Trophoblast cell (in vitro differentiated cells and primary cell): ENCODE measurements at regions not wholly inside any gene's neighbourhood (a gene's known extent, or its start where the extent isn't known, plus 50 kb on each side); places are given as distances from the start of the nearest gene placed in this dataset.

Source experiments
- DNase-seq, 2 donors: peaks; one replicate each; pipeline ENCODE4 v3.0.0-alpha.2; 2016
- H2AFZ ChIP-seq: 2 replicates; pipeline ENCODE4 v1.6.1; 2013; ENCODE audit warnings: low read length, moderate library complexity, mild to moderate bottlenecking; ENCODE audit not compliant: insufficient read depth, poor library complexity
- H2AK5ac ChIP-seq: 2 replicates; pipeline ENCODE4 v1.6.1; 2013; ENCODE audit warnings: mild to moderate bottlenecking, low read length
- H2BK120ac ChIP-seq: 2 replicates; pipeline ENCODE4 v1.6.1; 2013; ENCODE audit warnings: low read length, mild to moderate bottlenecking, moderate library complexity; ENCODE audit not compliant: insufficient read depth, poor library complexity
- H2BK12ac ChIP-seq: 2 replicates; pipeline ENCODE4 v1.6.1; 2013; ENCODE audit warnings: mild to moderate bottlenecking, low read length, moderate library complexity
- H2BK5ac ChIP-seq: 2 replicates; pipeline ENCODE4 v1.6.1; 2013; ENCODE audit warnings: low read length, low read depth, moderate library complexity, mild to moderate bottlenecking; ENCODE audit not compliant: poor library complexity
- H3K14ac ChIP-seq: 2 replicates; pipeline ENCODE4 v1.6.1; 2013; ENCODE audit warnings: mild to moderate bottlenecking, low read length
- H3K18ac ChIP-seq: 2 replicates; pipeline ENCODE4 v1.6.1; 2013; ENCODE audit warnings: mild to moderate bottlenecking, low read length
- H3K23ac ChIP-seq: 2 replicates; pipeline ENCODE4 v1.6.1; 2013; ENCODE audit warnings: low read length
- H3K27ac ChIP-seq: 2 replicates; pipeline ENCODE4 v1.5.1; 2013; ENCODE audit warnings: low read depth, mild to moderate bottlenecking, inconsistent platforms, low read length, moderate library complexity
- H3K27me3 ChIP-seq: 2 replicates; pipeline ENCODE4 v1.6.1; 2013; ENCODE audit warnings: inconsistent platforms, mild to moderate bottlenecking, low read length, moderate library complexity; ENCODE audit not compliant: insufficient read depth
- H3K36me3 ChIP-seq, 2 experiments: 1 replicate in 1 of 2; 2 replicates in 1 of 2; pipeline ENCODE4 v1.6.1; 2013; ENCODE audit warnings: low read length in 2 of 2, mild to moderate bottlenecking in 2 of 2, moderate library complexity in 1 of 2; ENCODE audit not compliant: insufficient read depth in 2 of 2, control insufficient read depth in 1 of 2
- H3K4ac ChIP-seq: 2 replicates; pipeline ENCODE4 v1.6.1; 2013; ENCODE audit warnings: low read depth, mild to moderate bottlenecking, low read length, moderate library complexity
- H3K4me1 ChIP-seq, 2 experiments: 1 replicate in 1 of 2; 2 replicates in 1 of 2; pipeline ENCODE4 v1.6.1; 2013; ENCODE audit warnings: low read length in 2 of 2, mild to moderate bottlenecking in 2 of 2, moderate library complexity in 1 of 2; ENCODE audit not compliant: insufficient read depth in 2 of 2, control insufficient read depth in 1 of 2
- H3K4me2 ChIP-seq: 2 replicates; pipeline ENCODE4 v1.6.1; 2013; ENCODE audit warnings: inconsistent platforms, mild to moderate bottlenecking, low read length, moderate library complexity
- H3K4me3 ChIP-seq: 2 replicates; pipeline ENCODE4 v1.5.1; 2013; ENCODE audit warnings: mild to moderate bottlenecking, low read depth, low read length, inconsistent platforms
- H3K79me1 ChIP-seq: one replicate; pipeline ENCODE4 v1.6.1; 2013; ENCODE audit warnings: low read length
- H3K79me2 ChIP-seq: 2 replicates; pipeline ENCODE4 v1.6.1; 2013; ENCODE audit warnings: low read length, mild to moderate bottlenecking; ENCODE audit not compliant: control insufficient read depth, insufficient read depth, poor library complexity
- H3K9ac ChIP-seq: 2 replicates; pipeline ENCODE4 v1.6.1; 2013; ENCODE audit warnings: mild to moderate bottlenecking, low read length
- H3K9me3 ChIP-seq: 2 replicates; pipeline ENCODE4 v1.6.1; 2013; ENCODE audit warnings: low read depth, mild to moderate bottlenecking, control low read depth, inconsistent platforms, low read length; ENCODE audit not compliant: insufficient read depth
- H4K12ac ChIP-seq: 2 replicates; pipeline ENCODE4 v1.6.1; 2013; ENCODE audit warnings: low read depth, mild to moderate bottlenecking, low read length, moderate library complexity
- H4K8ac ChIP-seq: 2 replicates; pipeline ENCODE4 v1.6.1; 2013; ENCODE audit warnings: low read depth, mild to moderate bottlenecking, low read length, moderate library complexity
- H4K91ac ChIP-seq: one replicate; pipeline ENCODE4 v1.6.1; 2013; ENCODE audit warnings: low read depth, mild to moderate bottlenecking, low read length, moderate library complexity
- WGBS: extraction: QIAGEN DNeasy Blood & Tissue Kit; methylation state at CpG from one replicate; pipeline ENCODE4 v1.1.7; 2013; ENCODE audit warnings: missing lambda C conversion rate; ENCODE audit not compliant: insufficient read length, insufficient coverage; ENCODE audit errors: extremely low coverage; 5-methylcytosine and 5-hydroxymethylcytosine counted together

GRCh38 chr1:14298806-14299205 lies 299.7 kb upstream of the KAZN start:
- H3K14ac ChIP-seq = no peak overlapping the region
- no peaks in the 10 kb centered on the region for H3K79me2 ChIP-seq
- H3K18ac ChIP-seq = no peak overlapping the region
- H3K9me3 ChIP-seq = no peaks in the 10 kb centered on the region
- H3K9ac ChIP-seq = no peak overlapping the region
- no peaks in the 10 kb centered on the region for H3K27me3 ChIP-seq
- H3K4me2 ChIP-seq = no peak overlapping the region
- H3K36me3 ChIP-seq = no peaks in the 10 kb centered on the region
- H2AK5ac ChIP-seq = no peak overlapping the region
- no peak overlapping the region for H3K4ac ChIP-seq
- no peaks in the 10 kb centered on the region for H3K79me1 ChIP-seq
- no CpG with 5 or more reads among the region's 5 CpGs for WGBS
- no peak for DNase-seq
- no peaks in the 10 kb centered on the region for H3K4me1 ChIP-seq
- no peak overlapping the region for H3K4me3 ChIP-seq
- H2BK5ac ChIP-seq = no peak overlapping the region
- no peak overlapping the region for H2AFZ ChIP-seq
- H3K27ac ChIP-seq = no peak overlapping the region
- H2BK120ac ChIP-seq = no peak overlapping the region
- H4K91ac ChIP-seq = no peak overlapping the region
- no peak overlapping the region for H4K12ac ChIP-seq
- H3K23ac ChIP-seq = no peak overlapping the region
- H4K8ac ChIP-seq = no peak overlapping the region
- H2BK12ac ChIP-seq = no peak overlapping the region

GRCh38 chr1:14300991-14301703 lies 297.3 kb upstream of the KAZN start:
- Histone ChIP-seq H3K14ac (no peak overlapping the region), H3K23ac (no peak overlapping the region), H3K79me1 (no peaks in the 10 kb centered on the region), H2BK12ac (no peak overlapping the region), H3K36me3 (no peaks in the 10 kb centered on the region), H2BK120ac (no peak overlapping the region), H3K9me3 (no peaks in the 10 kb centered on the region), H3K4ac (no peak overlapping the region), H2AK5ac (no peak overlapping the region), H3K27me3 (no peaks in the 10 kb centered on the region), H3K79me2 (no peaks in the 10 kb centered on the region), H2AFZ (no peak overlapping the region), H3K9ac (no peak overlapping the region), H3K4me1 (no peaks in the 10 kb centered on the region), H4K8ac (no peak overlapping the region), H3K4me3 (no peak overlapping the region), H3K27ac (no peak overlapping the region), H3K4me2 (no peak overlapping the region), H4K12ac (no peak overlapping the region), H3K18ac (no peak overlapping the region), H2BK5ac (no peak overlapping the region), H4K91ac (no peak overlapping the region)
- WGBS = no CpG with 5 or more reads among the region's 9 CpGs
- peak; percentile 59 to 65 for DNase-seq

GRCh38 chr1:14301704-14302024 lies 296.8 kb upstream of the KAZN start:
- no peak overlapping the region for H2BK12ac ChIP-seq
- no peak overlapping the region for H4K91ac ChIP-seq
- no peaks in the 10 kb centered on the region for H3K4me1 ChIP-seq
- H2AK5ac ChIP-seq = no peak overlapping the region
- H4K12ac ChIP-seq = no peak overlapping the region
- no peak overlapping the region for H2BK5ac ChIP-seq
- H3K4ac ChIP-seq = no peak overlapping the region
- no peak overlapping the region for H3K18ac ChIP-seq
- no CpG with 5 or more reads among the region's 4 CpGs for whole genome bisulfite sequencing
- no peak overlapping the region for H2BK120ac ChIP-seq
- no peak overlapping the region for H3K9ac ChIP-seq
- H3K14ac ChIP-seq = no peak overlapping the region
- no peak overlapping the region for H2AFZ ChIP-seq
- H3K4me3 ChIP-seq = no peak overlapping the region
- no peak overlapping the region for H3K4me2 ChIP-seq
- DNase-seq = no peak
- H3K79me1 ChIP-seq = no peaks in the 10 kb centered on the region
- H3K23ac ChIP-seq = no peak overlapping the region
- H3K79me2 ChIP-seq = no peaks in the 10 kb centered on the region
- no peak overlapping the region for H4K8ac ChIP-seq
- no peaks in the 10 kb centered on the region for H3K36me3 ChIP-seq
- H3K27me3 ChIP-seq = no peaks in the 10 kb centered on the region
- no peaks in the 10 kb centered on the region for H3K9me3 ChIP-seq
- H3K27ac ChIP-seq = no peak overlapping the region

- no peak overlapping the region for H3K4ac ChIP-seq
- no peak overlapping the region for H2BK120ac ChIP-seq
- no CpG with 5 or more reads among the region's 3 CpGs for WGBS
- DNase-seq = no peak
- no peak overlapping the region for H2BK5ac ChIP-seq
- no peaks in the 10 kb centered on the region for H3K9me3 ChIP-seq
- H3K4me3 ChIP-seq = no peak overlapping the region
- no peak overlapping the region for H3K27ac ChIP-seq
- no peak overlapping the region for H3K23ac ChIP-seq
- no peak overlapping the region for H4K8ac ChIP-seq
- H2AK5ac ChIP-seq = no peak overlapping the region
- H4K12ac ChIP-seq = no peak overlapping the region
- H3K14ac ChIP-seq = no peak overlapping the region
- H3K27me3 ChIP-seq = no peaks in the 10 kb centered on the region
- no peaks in the 10 kb centered on the region for H3K79me2 ChIP-seq
- H3K36me3 ChIP-seq = no peaks in the 10 kb centered on the region
- no peak overlapping the region for H2BK12ac ChIP-seq
- H3K4me1 ChIP-seq = no peaks in the 10 kb centered on the region
- H3K4me2 ChIP-seq = no peak overlapping the region
- no peak overlapping the region for H2AFZ ChIP-seq
- H3K18ac ChIP-seq = no peak overlapping the region
- no peak overlapping the region for H4K91ac ChIP-seq
- H3K79me1 ChIP-seq = no peaks in the 10 kb centered on the region
- H3K9ac ChIP-seq = no peak overlapping the region
These were observed 296.5 kb upstream of the KAZN start for GRCh38 chr1:14302025-14302424.
